DMS 273 (cell line): ENCODE measurements at regions not wholly inside any gene's neighbourhood (a gene's known extent, or its start where the extent isn't known, plus 50 kb on each side); places are given as distances from the start of the nearest gene placed in this dataset.

Experiments
- DNase-seq: peaks from one replicate; lab custom pipeline; 2025; ENCODE audit not compliant: unreplicated experiment; lab: John Stamatoyannopoulos, UW

DNA sequence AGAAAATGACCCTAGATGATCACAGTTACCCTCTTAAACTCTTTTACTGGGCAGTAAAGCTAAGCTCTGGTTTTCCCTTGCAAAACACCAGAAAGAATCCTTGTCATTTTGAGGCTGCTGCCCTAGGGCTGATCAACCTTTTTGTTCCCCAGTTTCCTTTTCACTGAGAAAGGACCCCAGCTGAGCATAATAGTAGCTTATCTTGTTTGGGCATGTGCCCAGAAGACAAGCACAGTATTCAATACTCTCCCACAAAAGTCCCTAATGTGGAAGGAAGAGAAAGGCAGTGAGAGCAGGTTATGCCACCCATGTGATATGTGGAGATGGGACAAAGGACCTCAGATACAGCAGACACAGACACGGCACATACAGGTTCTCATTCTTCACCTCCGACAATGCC is 332.6 kb upstream of the TMPO start:
- no peak for DNase-seq

DNA sequence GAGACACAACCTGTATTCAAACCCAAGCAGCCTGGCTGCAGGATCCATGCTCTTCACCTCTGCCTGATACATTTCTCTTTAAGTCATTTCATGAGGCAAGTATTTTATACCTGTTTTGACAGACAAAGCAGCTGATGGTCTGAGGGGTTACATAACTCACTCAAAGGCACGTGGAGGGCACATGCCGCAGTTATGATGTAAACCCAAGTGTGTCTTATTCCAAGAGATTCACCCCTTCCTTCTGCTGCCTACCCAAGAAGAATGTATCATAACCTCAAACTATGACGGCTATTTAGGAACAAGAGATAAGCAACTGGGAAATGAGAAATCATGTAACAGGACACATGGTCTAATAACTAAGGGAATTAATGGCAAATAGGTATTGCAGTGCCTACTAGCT is 329.8 kb upstream of the TMPO start:
- DNase-seq = no peak

DNA sequence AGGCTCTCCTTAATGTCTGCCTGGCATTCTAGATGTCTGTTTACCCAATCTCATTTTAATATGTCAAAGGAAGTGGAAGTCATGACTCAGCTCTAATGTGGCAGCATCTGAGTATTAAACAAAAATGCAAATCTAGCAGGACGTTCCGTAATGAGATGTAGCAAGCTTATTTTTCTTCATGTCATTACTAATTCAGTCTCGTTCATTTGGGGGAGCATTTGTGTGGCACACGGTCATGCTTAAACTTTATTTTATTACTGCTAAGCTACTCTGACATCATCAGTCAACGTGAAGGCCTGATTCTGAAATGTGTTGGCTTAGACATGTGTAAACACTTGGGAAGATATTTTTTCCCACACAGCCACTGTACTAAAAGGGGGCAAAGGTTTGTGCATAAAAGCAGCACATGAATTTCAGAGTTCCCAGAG is 326.7 kb upstream of the TMPO start:
- no peak for DNase-seq

DNA sequence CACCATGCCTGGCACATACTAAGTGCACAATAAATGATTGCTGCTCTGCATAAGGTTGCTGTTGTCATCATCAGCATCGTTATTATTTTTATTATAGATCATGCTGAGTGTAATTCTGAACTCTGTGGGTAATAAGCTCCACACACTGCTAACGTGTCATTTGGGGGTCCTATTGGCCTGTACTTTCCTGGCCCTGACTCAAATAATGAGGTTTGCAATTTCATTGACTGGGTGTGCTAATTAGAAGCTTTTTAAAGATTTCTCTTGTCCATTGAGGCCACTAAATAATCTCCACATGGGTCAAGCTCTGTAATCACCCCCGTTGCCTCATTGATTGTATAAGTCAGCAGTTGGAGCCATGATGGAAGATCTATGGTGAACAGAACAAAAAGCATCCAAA is 320.8 kb upstream of the TMPO start:
- DNase-seq = no peak

DNA sequence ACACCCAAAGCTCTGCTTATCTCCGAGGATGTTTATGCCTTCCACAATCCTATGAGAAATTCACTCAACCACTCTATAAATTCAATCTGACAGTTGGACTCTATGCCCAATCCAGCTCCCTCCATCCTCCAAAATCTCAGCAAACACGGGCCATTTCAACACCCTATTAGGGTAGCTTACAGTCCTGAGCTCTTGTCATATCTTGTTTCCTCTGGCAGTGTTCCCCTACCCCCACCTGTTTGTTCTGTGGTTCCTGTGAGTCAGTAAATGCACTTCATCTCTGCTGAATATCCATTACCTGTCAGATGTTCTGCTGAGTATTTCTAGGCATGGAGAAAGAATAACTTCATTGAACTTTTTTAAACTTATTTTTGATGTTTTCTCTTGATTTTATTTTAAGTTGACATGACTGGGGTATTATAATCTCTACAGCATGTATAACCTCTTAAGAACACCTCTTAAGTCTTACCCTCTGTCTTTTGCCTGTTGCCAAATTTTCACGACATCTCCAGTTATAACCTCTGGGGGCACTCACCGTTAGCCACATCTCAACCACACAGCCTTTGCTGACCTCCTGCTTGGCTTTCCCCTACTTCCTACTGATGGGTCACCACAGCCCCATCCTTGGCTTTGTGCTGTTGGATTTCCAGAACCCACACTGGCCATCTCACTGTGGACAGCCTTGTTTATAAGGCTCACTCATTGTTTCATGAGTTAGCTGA is 317.0 kb upstream of the TMPO start:
- no peak for DNase-seq

- DNase-seq = no peak
Observed at GRCh38 chr12:98208816-98209215, 306.6 kb upstream of the TMPO start.

DNA sequence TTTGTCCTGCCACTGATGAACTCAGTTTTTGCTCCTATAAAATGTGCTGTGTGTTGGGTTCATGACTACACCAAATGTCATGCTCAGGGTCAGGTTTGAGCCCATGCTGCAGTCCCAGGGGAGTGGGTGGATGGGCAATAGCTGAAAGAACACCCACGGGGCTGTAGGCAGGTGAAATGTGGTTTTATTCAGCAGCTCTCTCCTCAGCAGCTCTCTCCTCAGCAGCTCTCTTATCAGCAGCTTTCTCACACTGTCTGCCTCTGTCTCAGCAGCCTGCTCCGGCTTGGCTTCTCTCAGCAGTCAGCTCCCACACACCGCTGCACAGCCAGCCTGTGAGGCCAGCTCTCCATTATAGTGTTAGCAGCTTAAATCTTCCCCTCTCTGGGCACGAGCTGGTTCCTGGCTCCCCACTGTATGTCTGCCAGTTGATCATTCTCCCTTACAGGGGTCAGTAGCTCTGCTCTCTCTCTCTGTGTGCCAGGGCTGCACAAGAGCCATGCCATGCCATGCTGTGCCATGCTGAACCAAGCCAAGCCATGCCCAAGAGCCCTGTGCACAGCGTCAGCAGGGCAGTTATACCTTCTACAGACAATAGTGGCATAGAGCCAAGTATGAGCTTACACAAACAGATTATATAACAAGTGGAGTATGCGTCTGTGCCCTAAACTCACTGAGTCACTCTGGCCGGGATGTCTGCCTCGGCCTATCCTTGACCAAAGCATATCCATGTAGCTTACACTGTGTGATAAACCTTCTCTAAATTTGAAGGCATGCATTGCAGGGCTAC is 303.3 kb upstream of the TMPO start:
- DNase-seq = no peak

GRCh38 chr12:98213556-98213955 is 301.8 kb upstream of the TMPO start:
- DNase-seq = no peak

DNA sequence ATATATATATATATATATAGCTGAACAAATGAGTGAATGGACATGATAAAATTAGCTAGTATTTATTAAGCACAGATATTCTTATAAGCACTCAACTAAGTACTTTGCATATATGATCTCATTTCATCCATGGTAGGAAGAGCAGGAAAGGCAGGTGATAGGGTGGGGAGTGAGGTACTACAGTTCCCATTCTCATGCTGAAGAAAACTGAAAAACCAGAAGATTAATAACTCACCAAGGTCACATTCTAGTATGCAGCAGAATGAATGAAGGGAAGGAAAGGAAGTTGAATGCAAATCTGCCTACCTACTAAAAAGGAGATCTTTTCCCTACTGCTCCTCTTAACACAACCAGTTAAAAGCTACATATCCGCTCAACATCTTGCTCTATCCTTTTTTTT is 298.1 kb upstream of the TMPO start:
- no peak for DNase-seq

GRCh38 chr12:98220636-98221035 is 294.8 kb upstream of the TMPO start:
- DNase-seq = no peak

GRCh38 chr12:98221243-98221808 is 294.1 kb upstream of the TMPO start:
- DNase-seq = no peak

DNA sequence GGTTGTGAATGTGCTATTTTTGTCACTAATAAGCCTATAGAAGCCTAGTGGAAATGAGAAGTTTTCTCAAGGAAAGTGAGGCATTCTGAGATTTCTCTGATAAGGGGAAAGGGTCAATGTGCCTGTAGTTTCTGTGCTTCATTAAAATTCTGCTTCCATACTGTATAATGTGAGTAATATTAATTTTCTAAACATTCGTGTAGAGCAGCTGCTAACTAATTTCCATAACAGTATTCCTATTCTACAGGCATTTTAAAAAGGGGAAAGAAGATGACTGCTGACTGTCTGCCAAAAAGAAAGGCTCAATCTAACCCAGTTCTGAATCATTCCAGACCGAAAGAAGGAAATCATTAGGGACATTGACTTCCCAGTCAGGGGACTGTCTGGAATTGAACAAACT is 293.3 kb upstream of the TMPO start:
- no peak for DNase-seq

GRCh38 chr12:98224584-98225221 is 290.7 kb upstream of the TMPO start:
- DNase-seq = no peak

- peak; percentile 29 for DNase-seq
Observed at GRCh38 chr12:98227162-98227561, 288.2 kb upstream of the TMPO start.

- no peak for DNase-seq
Observed at GRCh38 chr12:98228683-98229539, 286.5 kb upstream of the TMPO start.

DNA sequence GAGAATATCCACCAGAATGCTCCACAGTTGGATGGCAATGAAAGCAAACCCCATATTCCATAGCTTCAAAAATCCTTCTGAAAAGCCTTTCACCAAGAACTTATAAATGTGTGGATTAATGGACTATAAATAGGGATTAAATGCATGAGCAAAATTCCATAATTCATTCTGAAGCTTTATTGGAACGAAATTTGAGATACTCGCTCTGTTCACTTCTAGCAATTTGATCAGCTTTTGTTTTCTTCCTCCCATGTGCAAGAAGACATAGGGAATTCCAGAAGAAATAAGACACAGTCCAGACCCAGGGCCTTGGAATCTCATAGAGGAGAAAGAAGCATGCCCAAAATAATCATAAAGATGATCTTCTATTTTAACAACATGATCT is 285.9 kb upstream of the TMPO start:
- no peak for DNase-seq

- no peak for DNase-seq
Observed at GRCh38 chr12:98232753-98233390, 282.5 kb upstream of the TMPO start.

GRCh38 chr12:98235301-98235700 is 280.1 kb upstream of the TMPO start:
- no peak for DNase-seq

DNA sequence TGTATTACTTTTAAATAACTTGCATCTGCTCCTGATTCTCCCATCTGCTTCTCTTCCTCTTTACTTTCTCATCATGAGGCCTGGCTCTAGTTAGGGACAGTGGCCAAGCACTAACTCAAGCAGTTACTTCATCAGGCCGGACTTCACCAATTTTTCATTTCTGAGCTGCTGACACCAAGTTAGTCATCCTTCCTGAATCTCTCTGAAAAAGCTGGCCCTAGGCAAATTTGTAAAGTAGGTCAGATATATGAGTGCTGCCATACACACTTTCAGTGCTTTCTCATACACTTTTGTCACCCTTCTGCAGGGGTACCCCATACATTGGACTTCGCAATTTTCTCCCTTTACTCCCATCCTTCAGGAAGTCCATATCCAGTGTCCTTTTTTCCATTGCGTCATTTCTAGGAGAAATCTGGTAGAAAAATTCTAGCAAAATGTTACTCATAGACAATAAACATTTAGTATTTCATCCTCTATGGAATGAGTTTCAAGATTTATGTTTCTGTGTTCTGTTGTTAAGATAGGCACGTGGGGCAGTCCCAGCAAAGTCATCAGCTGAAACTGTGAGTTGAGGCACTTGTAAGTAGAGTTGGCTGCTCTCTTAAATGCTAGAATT is 276.8 kb upstream of the TMPO start:
- DNase-seq = no peak

GRCh38 chr12:98243190-98243589 is 272.2 kb upstream of the TMPO start:
- DNase-seq = no peak
